ENCODE measurements at regions not wholly inside any gene's neighbourhood (a gene's known extent, or its start where the extent isn't known, plus 50 kb on each side); places are given as distances from the start of the nearest gene placed in this dataset.

- no peak for TF ChIP-seq POLR2A (IDR thresholded peaks at IDR 0.05; ENCODE audit: low read length)
- TF ChIP-seq GATA1 (IDR thresholded peaks at IDR 0.05; ENCODE audit: low read depth, low read length) = no peak
These were observed 98.9 kb upstream of the SRSF6 start for GRCh38 chr20:43358811-43359210.

All from erythroblast (primary cell).